Uterus (tissue), 3 donors: ENCODE measurements at regions not wholly inside any gene's neighbourhood (a gene's known extent, or its start where the extent isn't known, plus 50 kb on each side); places are given as distances from the start of the nearest gene placed in this dataset.

Experiments
- DNase-seq, 2 donors: peaks; one replicate each; pipeline ENCODE4 v3.0.0-alpha.2; 2019 to 2020
- H3K27ac ChIP-seq, 2 donors: fragments of 200-600 bp; sonication (generic); 1 replicate in 1 of 2; 2 replicates in 1 of 2; pipeline ENCODE4 v1.5.1; 2016 to 2018
- H3K27me3 ChIP-seq, 2 donors: fragments of 200-600 bp; sonication (generic); one replicate each; pipeline ENCODE4 v1.5.1; 2018 to 2019; ENCODE audit warnings: control low read depth in 1 of 2
- H3K36me3 ChIP-seq, 2 donors: fragments of 200-600 bp; sonication (generic); one replicate each; pipeline ENCODE4 v1.5.1; 2019; ENCODE audit warnings: control low read depth in 1 of 2
- H3K4me1 ChIP-seq, 2 donors: fragments of 200-600 bp; sonication (generic); one replicate each; pipeline ENCODE4 v1.5.1; 2018 to 2019; ENCODE audit warnings: control low read depth in 1 of 2
- H3K4me3 ChIP-seq, 2 donors: fragments of 200-600 bp; sonication (generic); 1 replicate in 1 of 2; 2 replicates in 1 of 2; pipeline ENCODE4 v1.5.1; 2018 to 2019; ENCODE audit warnings: mild to moderate bottlenecking in 1 of 2
- H3K9me3 ChIP-seq, 2 donors: fragments of 200-600 bp; sonication (generic); one replicate each; pipeline ENCODE4 v1.5.1; 2019; ENCODE audit warnings: control low read depth in 1 of 2
- POLR2A ChIP-seq, 2 donors: fragments of 450-650 bp; IDR thresholded peaks; one replicate each; pipeline ENCODE4 v1.6.1; 2016; ENCODE audit warnings: antibody characterized with exemption in 2 of 2, mild to moderate bottlenecking in 1 of 2, moderate library complexity in 1 of 2
- intact Hi-C: fragments of 100-400 bp; cut with DNase I; formaldehyde crosslinking; loops from one replicate; pipeline ENCODE4 v1.15.1; 2023; ENCODE audit warnings: low total_unique reads
- TF ChIP-seq, protein P1 (sequence below), 4 experiments: fragments of 200-600 bp in 2 of 4; fragments of 450-650 bp in 2 of 4; sonication (generic) in 2 of 4; IDR thresholded peaks; one replicate each; pipeline ENCODE4 v1.5.1; 2016 to 2019; ENCODE audit warnings: antibody characterized with exemption in 4 of 4, mild to moderate bottlenecking in 2 of 4, moderate library complexity in 1 of 4
- donor health status: DM: yes; HTN: yes; CAD: no.

DNA sequence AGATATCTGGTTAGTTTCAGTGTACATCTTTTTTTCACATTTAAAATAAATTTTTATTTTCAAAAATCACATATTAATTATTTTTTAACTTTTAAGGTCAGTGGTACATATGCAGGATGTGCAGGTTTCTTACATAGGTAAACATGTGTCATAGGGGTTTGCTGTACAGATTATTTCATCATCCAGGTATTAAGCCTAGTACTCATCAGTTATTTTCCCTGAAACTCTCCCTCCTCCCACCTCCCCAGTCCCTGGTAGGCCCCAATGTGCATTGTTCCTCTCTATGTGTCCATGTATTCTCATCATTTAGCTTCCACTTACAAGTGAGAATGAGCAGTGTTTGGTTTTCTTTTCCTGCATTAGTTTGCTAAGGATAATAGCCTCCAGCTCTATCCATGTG is 323.0 kb downstream of the C7orf25 start:
- Histone ChIP-seq H3K27ac (no peak overlapping the region), H3K4me3 (no peak overlapping the region), H3K36me3 (no peaks in the 10 kb centered on the region), H3K9me3 (no peaks in the 10 kb centered on the region), H3K4me1 (no peaks in the 10 kb centered on the region), H3K27me3 (no peaks in the 10 kb centered on the region)
- DNase-seq, result no peak
- intact Hi-C loops, result no loop called here
- TF ChIP-seq, protein P1, sequence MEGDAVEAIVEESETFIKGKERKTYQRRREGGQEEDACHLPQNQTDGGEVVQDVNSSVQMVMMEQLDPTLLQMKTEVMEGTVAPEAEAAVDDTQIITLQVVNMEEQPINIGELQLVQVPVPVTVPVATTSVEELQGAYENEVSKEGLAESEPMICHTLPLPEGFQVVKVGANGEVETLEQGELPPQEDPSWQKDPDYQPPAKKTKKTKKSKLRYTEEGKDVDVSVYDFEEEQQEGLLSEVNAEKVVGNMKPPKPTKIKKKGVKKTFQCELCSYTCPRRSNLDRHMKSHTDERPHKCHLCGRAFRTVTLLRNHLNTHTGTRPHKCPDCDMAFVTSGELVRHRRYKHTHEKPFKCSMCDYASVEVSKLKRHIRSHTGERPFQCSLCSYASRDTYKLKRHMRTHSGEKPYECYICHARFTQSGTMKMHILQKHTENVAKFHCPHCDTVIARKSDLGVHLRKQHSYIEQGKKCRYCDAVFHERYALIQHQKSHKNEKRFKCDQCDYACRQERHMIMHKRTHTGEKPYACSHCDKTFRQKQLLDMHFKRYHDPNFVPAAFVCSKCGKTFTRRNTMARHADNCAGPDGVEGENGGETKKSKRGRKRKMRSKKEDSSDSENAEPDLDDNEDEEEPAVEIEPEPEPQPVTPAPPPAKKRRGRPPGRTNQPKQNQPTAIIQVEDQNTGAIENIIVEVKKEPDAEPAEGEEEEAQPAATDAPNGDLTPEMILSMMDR (IDR thresholded peaks at IDR 0.05), result no peak
- TF ChIP-seq POLR2A (IDR thresholded peaks at IDR 0.05), result no peak

DNA sequence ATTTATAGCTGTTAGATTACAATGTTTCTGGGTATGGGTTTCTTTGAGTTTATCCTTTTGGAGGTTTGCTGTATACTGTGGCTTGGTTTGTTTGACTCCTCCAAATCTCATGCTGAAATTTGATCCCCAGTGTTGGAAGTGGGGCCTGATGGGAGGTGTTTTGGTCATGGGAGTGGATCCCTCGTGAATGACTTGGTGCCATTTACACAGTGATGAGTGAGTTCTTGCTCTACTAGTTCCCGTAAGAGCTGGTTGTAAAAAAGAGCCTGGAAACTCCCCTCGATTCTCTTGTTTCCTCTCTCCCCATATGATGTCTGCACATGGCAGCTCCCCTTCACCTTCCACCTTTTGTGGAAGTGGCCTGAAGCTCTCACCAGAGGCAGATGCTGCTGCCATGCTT is 324.1 kb downstream of the C7orf25 start:
- TF ChIP-seq POLR2A (IDR thresholded peaks at IDR 0.05), result no peak
- TF ChIP-seq, protein P1 (IDR thresholded peaks at IDR 0.05), result no peak
- no peaks in the 10 kb centered on the region for H3K4me1 ChIP-seq
- H3K36me3 ChIP-seq, result no peaks in the 10 kb centered on the region
- H3K4me3 ChIP-seq, result no peak overlapping the region
- no peaks in the 10 kb centered on the region for H3K27me3 ChIP-seq
- H3K27ac ChIP-seq, result no peak overlapping the region
- no peak for DNase-seq
- intact Hi-C loops, result no loop called here
- no peaks in the 10 kb centered on the region for H3K9me3 ChIP-seq

DNA sequence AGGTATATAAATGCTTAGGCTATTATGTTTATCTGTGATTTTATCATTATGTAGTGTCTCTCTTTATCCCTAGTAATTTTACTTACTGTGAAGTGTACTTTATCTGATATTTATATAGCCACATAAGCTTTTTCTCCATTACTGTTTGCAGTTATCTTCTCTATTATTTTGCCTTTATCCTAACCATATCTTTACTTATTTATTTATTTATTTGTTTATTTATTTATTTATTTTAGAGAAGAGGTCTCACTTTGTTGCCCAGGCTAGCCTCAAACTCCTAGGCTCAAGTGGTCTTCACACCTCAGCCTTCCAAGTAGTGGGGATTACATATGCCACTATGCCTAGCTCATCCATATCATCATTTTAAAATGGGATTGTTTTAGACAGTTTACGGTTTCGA is 331.8 kb downstream of the C7orf25 start:
- DNase-seq, result no peak
- intact Hi-C loops, result no loop called here

DNA sequence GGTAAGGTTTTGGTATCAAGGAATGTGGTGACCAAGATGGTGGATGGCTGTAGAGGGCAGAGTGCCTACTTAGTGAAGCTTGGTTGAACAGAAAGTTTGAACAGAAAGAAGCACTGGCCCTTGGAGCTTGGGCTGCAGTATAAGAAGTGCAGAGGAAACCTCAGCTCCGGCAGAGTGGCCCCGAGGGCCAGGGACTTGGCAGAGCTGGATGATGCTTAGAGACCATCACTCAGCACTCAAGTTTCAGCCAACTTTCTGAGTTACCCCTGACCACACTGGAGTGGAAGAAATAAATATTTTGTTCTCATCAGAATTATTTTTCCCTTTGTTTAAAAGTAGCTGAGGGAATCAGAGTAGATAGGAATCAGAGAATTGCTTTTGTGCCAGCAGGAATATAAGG is 336.7 kb downstream of the C7orf25 start:
- DNase-seq, result no peak
- Histone ChIP-seq H3K36me3 (peaks cover 0 to 2% of the 10 kb centered on the region in 2 donors), H3K27me3 (no peaks in the 10 kb centered on the region), H3K9me3 (peaks cover 0 to 10% of the 10 kb centered on the region in 2 donors), H3K27ac (no peak overlapping the region), H3K4me3 (no peak overlapping the region), H3K4me1 (no peaks in the 10 kb centered on the region)
- no peak for TF ChIP-seq POLR2A (IDR thresholded peaks at IDR 0.05)
- TF ChIP-seq, protein P1 (IDR thresholded peaks at IDR 0.05), result no peak
- intact Hi-C loops, result no loop called here

More for the DNA sequence above, 331.8 kb downstream of the C7orf25 start:
- no peak for TF ChIP-seq POLR2A (IDR thresholded peaks at IDR 0.05)
- TF ChIP-seq, protein P1 (IDR thresholded peaks at IDR 0.05), result no peak
- H3K27me3 ChIP-seq, result no peaks in the 10 kb centered on the region
- no peak overlapping the region for H3K4me3 ChIP-seq
- peaks cover 0 to 2% of the 10 kb centered on the region in 2 donors for H3K36me3 ChIP-seq
- no peaks in the 10 kb centered on the region for H3K4me1 ChIP-seq
- no peak overlapping the region for H3K27ac ChIP-seq
- H3K9me3 ChIP-seq, result peaks cover 0 to 10% of the 10 kb centered on the region in 2 donors

DNA sequence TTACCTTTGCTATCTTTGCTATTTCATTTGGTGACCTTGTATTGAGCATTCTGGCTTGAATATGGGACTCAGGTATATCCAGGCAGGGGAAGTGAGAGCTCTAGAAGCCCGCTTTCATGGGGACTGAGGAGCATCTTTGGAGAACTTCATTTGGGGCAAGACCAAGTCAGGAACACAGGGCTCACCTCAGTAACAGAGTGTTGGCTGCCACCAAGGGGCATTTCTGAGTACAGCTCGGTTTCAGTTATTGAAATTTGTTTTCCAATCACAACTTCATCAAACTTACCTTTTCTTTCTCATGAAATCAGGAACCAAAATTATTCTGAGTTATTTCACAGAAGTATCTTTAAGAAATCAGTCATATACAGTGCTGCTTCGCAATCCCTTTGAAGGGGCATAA is 337.2 kb downstream of the C7orf25 start:
- intact Hi-C loops, result no loop called here
- TF ChIP-seq, protein P1 (IDR thresholded peaks at IDR 0.05), result no peak
- no peak for TF ChIP-seq POLR2A (IDR thresholded peaks at IDR 0.05)
- peaks cover 0 to 9% of the 10 kb centered on the region in 2 donors for H3K9me3 ChIP-seq
- no peaks in the 10 kb centered on the region for H3K27me3 ChIP-seq
- H3K4me3 ChIP-seq, result no peak overlapping the region
- DNase-seq, result no peak
- H3K4me1 ChIP-seq, result no peaks in the 10 kb centered on the region
- H3K27ac ChIP-seq, result no peak overlapping the region
- H3K36me3 ChIP-seq, result peaks cover 0 to 2% of the 10 kb centered on the region in 2 donors
